ENCODE measurements at regions not wholly inside any gene's neighbourhood (a gene's known extent, or its start where the extent isn't known, plus 50 kb on each side); places are given as distances from the start of the nearest gene placed in this dataset.

DNA sequence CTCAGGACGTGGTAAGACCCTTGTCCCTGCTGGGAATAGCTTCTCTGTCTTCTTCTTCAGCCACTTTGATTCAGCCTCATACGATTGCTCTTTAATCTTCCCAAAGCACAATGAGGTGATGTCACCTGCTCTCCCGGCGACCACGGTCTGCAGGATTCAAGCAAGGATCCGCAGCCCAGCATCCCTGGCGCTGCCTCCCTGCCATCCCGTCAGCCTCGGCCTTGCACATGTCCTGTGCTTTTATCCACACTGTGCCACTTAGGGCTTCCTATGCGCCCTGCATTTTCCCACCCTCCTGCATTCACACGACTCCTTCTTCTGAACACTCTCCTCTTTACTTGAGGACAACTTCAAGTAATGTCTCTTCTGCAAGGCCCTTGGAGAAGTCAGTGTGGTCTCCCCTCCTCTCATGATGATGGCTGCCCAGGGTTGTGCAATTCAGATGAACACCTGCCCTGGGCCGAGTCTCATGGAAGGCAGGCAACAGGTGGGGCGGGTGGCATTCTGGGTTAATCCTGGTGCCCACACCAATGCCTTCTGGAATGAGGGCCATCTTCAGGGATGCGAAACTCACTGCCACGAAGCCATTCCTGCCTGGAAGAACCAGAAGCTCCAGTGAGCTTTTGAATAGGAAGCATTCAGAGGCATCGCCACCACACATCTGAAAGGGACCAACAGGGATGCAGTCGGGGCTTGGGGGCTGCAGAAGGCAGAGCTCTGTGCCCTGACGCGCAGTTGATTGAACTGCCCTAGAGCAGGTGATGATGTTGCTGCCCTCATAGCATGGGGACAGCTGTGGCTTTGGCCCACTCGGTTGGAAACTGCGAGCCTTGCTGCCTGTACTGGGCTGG lies 287.5 kb downstream of the GLRX3 start:
- TF ChIP-seq, protein P1, sequence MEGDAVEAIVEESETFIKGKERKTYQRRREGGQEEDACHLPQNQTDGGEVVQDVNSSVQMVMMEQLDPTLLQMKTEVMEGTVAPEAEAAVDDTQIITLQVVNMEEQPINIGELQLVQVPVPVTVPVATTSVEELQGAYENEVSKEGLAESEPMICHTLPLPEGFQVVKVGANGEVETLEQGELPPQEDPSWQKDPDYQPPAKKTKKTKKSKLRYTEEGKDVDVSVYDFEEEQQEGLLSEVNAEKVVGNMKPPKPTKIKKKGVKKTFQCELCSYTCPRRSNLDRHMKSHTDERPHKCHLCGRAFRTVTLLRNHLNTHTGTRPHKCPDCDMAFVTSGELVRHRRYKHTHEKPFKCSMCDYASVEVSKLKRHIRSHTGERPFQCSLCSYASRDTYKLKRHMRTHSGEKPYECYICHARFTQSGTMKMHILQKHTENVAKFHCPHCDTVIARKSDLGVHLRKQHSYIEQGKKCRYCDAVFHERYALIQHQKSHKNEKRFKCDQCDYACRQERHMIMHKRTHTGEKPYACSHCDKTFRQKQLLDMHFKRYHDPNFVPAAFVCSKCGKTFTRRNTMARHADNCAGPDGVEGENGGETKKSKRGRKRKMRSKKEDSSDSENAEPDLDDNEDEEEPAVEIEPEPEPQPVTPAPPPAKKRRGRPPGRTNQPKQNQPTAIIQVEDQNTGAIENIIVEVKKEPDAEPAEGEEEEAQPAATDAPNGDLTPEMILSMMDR (IDR thresholded peaks at IDR 0.05): no peak
- no peak for TF ChIP-seq POLR2A (IDR thresholded peaks at IDR 0.05)
